ENCODE measurements at regions not wholly inside any gene's neighbourhood (a gene's known extent, or its start where the extent isn't known, plus 50 kb on each side); places are given as distances from the start of the nearest gene placed in this dataset.
"Not testable (repeated sequence)": the region's sequence is repeated elsewhere in the genome, so short reads cannot be mapped to it uniquely, and the experiment has no call there.

- no peak for DNase-seq
Observed at GRCh38 chr21:35738347-35738961, 321.9 kb downstream of the SETD4 start.

GRCh38 chr21:35737899-35738346, 322.4 kb downstream of the SETD4 start:
- DNase-seq: peak in 2 of 4 experiments; percentile 7 to 18

- DNase-seq: no peak
Observed at GRCh38 chr21:35737449-35737848, 322.9 kb downstream of the SETD4 start.

DNA sequence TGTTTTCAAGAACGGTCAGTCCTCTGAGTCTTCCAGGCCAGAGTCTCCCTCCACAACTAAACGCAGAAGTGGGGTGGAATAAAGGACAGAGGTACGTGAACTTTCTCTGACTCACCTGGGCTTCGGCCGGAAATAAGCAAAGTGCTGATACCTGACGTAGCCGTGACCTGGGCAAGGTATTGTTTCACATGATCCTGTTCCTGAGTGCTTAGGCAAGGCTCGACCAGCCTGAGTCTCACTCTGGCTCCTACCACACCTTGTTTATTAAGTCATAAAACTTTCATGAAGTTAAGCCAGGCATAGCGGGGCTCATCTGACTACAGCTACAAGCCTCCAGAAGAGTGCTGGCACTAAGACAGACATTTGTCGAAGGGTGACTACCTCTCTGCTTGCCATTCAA, 327.5 kb downstream of the SETD4 start:
- DNase-seq: no peak

DNA sequence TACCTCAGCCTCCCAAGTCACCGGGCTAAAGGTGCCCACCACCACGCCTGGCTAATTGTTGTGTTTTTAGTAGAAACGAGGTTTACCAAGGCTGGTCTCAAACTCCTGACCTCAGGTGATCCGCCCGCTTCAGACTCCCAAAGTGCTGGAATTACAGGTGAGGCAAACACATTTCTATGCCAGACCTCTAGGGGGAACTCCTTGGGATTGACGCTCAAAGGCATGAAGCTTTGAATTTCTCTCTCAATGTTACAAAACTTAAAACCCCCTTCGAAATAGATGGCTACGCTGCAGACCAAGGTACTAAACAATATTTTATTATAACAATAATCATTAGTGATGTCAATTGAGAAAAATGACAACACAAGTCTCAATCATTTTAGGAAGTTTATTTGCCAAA, 330.0 kb downstream of the SETD4 start:
- no peak for DNase-seq

- no peak for DNase-seq
Observed at GRCh38 chr21:35727830-35728229, 332.5 kb downstream of the SETD4 start.

DNA sequence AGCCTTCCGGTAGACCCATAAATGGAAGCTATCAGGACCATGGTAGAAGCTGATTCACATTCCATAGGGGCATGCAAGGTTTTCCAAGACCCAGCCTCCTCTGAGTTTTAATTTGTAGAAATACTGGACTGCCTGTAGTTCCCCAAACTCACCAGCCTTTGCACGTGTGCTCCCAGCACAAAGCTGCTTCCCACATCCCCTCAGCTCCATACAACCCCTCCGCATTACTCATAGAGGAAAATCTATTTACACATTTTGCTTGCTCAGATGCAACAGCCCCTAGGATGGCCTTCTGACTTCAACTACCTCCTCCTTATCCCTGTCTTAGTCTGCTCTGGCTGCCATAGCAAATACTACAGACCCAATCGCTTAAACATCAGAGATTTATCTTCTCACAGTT, 336.2 kb downstream of the SETD4 start:
- DNase-seq: peak; percentile 20 to 62 (median 46)

DNA sequence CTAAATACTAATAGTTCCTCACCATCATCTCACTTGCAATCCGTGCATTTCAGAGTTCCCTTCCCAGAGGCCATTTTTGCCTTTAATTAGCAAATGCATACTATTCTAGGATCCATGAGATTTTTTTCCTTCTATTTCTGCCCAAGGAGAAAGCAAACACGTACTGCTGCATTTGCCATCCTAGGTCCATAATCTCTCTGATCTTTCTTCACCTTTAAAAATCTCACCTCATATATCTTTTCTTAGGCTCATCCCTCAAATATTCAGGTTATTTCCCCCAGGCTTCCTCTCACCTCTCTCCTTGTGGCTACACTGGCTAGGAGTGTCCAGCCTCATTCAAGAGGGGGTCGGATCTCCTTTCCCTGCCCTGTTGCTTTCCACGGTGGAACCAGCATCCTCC, 338.6 kb downstream of the SETD4 start:
- DNase-seq: no peak

GRCh38 chr21:35720208-35720731, 340.1 kb downstream of the SETD4 start:
- peak; percentile 68 to 84 (median 73) for DNase-seq

GRCh38 chr21:35719080-35719479, 341.2 kb downstream of the SETD4 start:
- no peak for DNase-seq

DNA sequence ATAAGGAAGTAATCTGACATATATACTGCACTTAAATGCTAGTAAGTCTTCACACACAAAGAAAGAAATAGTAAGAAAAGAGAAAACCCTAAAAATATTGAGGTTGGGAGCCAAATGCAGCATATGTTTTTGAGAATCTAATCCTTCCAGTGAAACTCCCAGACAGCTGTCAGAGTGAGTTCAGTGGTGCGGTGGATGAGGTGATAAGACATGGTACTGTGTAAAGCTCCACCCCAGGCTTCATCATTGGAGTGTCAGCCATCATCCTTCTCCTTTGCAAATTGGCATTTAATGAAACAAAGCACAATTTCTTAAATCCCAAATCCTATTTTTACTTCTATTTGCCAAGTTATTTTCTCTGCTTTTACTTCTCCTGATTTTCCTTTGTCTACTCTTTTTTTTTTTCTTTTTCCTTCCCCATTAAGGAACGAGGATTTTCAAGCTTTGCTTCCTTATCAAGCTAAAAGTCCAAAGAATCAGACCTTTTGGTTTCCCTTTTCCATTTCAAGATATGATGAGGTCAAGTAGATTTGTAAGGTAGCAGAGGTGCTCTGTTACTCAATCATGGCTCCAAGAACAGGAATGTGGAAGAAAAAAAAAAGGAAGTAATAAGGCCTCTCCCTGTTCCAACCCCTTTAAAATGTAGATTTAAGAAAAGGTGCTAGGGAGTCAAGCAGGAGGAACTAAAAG, 343.3 kb downstream of the SETD4 start:
- no peak for DNase-seq

DNA sequence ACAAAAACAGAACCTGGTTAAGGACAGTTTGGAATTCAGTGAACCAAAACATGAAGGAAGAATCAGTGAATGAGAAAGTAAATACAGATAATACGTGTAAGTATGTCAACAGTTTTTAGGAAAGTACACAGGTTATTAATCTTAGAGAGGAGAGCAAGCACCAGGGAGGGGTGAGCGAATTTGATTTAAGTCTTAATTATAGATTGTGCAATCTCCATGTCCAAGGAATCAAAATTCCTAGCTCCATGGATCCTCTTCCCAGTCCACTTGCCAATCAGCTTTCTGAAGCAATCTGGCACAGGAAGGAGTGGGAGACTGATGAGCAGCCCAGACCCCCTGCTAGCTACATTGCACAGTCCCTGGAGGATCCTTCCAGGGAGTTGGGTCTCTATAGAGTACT, 346.4 kb downstream of the SETD4 start:
- no peak for DNase-seq

GRCh38 chr21:35711661-35712060, 348.7 kb downstream of the SETD4 start:
- no peak for DNase-seq

DNA sequence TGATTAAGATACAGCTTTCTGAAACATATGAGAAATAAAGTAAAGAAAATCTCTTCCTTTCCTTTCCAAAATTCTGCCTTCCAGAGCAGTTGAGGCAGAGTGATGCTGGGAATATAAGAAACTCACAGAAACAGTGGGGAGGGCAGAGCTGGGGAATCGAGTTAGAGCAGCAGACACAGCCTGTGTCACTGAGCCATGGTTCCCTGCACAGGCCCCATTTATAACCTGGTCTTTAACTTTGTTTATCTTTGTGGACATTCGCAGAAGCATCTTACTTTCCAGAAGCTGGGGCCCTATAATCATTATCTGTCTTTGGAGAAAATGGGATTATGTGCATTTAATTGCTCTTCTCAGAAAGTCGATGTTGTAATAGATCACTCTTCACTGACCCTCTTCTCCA, 349.1 kb downstream of the SETD4 start:
- no peak for DNase-seq

- not testable (repeated sequence) for DNase-seq
Observed at GRCh38 chr21:35709990-35710389, 350.3 kb downstream of the SETD4 start.

- no peak for DNase-seq
Observed at GRCh38 chr21:35705888-35706287, 354.4 kb downstream of the SETD4 start.

DNA sequence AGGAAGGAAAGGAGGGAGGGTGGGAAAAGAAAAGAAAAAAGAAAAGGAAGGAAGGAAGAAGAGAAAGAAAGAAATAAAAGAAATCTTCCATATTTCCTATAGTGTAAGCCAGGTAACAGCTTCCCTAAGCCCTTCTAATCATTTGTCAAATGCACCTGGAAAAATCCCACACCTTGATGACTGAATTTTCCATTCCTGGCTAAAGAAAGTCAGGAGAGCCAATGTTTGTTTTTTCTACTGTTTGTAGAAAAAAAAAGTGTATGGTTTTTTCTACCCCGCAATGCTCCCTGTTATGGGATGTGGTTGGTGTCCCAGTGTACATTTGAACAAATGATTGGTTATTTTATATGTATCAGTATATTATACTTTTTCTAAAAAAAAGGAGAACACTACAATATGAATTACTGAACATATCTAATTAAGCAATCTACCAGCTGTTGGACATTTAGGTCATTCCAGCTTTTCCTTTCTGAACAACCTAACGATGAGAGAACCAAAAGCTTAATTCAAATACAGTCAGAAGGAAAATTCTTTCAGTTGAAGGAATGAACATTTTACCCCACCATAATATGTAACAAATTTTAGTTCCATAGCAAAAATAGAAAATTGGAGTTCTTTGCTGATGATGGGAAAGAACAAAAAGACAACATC, 355.0 kb downstream of the SETD4 start:
- no peak for DNase-seq

DNA sequence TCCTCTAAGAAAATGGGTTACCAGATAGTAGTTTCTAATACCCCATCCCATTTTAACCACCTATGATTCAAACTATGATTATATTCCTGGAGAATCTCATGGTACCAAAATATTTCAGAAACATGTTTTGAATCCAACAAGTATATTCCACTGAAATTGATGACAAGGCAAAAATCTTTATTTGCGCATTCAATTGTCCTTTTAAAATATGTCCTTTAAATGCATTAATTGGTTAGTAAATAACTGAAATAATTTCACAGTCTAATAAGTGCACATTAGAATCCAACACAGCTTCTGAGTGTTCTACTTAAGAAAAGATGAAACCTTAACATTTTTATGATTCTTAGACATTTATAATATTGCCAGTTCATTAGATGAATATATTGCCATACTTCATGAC, 356.6 kb downstream of the SETD4 start:
- DNase-seq: no peak

GRCh38 chr21:35699361-35699760, 361.0 kb downstream of the SETD4 start:
- DNase-seq: peak; percentile 18 to 59 (median 40)

DNA sequence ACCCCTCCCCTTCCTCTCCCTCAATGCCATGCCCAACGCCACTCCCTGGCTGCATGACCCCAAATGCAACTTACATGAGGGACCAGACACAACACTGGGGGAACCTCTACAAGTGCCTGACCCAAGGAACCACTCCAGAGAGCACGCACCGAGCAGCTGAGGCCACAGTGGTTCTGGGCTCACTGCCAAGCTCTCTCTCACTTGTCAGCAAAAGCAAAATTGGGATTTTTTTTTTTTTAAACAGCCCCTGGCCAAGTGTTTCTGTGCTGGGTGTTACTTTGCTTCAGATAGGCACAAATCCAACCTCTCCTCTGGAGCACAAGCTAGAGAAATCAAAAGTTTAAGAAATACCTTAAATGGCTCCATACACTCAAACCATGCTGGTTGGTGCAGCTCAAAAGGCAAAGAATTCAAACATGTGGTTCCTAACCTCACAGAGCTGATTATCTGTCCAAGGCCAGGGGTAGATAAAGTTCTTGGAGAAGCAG, 363.0 kb downstream of the SETD4 start:
- DNase-seq: peak; percentile 76 to 89 (median 84)

DNA sequence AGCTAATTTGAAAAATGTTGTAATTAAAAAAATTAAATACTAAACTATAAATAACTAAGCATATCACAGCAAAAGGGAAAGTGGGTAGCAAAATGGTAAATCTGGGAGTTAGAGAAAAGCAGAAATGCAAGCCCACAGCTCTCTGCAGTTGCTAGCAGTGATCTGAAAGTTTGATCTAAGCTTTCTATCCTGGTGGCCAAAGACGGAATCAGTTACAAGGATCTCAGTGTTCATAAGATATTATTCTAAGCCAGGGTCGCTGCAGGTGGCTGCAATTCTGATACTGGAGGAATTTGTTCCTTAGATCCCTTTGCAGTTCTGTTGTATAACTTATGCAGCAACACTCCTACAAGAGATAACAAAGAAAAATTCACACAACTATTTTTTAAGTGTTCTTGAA, 363.7 kb downstream of the SETD4 start:
- peak; percentile 21 to 42 (median 30) for DNase-seq

DNA sequence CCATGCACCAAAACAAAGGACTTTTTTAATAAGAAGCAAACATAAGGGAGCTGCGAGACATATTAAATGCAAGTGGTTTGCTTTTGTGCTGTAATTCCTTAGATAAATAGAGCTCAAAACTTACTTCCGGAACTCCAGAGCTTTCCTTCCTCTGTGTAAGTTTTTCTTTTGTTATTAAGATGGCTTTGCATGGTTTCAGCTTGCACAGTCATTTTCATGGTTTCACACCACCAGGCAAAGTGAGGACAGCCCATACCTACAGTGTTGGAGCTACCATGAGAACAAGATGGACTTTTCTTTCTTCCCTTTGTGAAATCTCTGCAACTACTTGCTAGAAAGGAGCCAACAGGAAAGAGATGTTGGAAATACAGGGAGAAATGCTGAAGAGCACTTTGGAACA, 368.0 kb downstream of the SETD4 start:
- no peak for DNase-seq

DNA sequence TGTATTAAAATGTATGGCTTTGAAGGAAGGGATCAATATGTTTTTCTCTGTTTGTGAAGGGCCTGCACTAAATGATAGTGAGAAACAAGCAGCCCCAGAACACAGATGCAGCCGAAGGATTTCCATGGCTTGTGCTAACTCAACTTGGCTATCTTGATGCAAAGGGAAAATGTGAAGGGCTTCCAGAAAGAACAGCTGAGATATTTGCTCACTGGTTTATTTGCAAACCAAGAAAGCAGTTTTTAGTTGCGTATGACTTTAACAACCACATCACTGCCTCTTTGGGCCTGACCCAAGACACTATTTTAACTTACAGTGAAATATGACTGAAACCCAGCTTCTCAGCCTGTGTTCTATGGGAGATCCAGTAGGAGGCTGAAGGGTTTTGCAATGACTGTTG, 369.9 kb downstream of the SETD4 start:
- DNase-seq: peak in 1 of 4 experiments; percentile 7

GRCh38 chr21:35686156-35686555, 374.2 kb downstream of the SETD4 start:
- DNase-seq: no peak
